Activated naive CD8-positive, alpha-beta T cell treated with anti-CD3 and anti-CD28 coated beads, Interleukin-2, amount 50 U/mL, for 24 hours (primary cell): ENCODE measurements at regions not wholly inside any gene's neighbourhood (a gene's known extent, or its start where the extent isn't known, plus 50 kb on each side); places are given as distances from the start of the nearest gene placed in this dataset.
"Not testable (repeated sequence)": the region's sequence is repeated elsewhere in the genome, so short reads cannot be mapped to it uniquely, and the experiment has no call there.

Experiments
- ATAC-seq: fragments of 150-1000 bp; cut with Tn5 transposase; one replicate; pipeline ENCODE4 v1.10.0; 2021
- DNase-seq: peaks from one replicate; pipeline ENCODE4 v3.0.0; 2021
- H3K27ac Mint-ChIP-seq: one replicate; pipeline ENCODE4 v1.8.0; 2021; ENCODE audit warnings: mild to moderate bottlenecking, mixed read lengths
- H3K27me3 Mint-ChIP-seq: one replicate; pipeline ENCODE4 v1.8.0; 2021; ENCODE audit warnings: mixed read lengths
- H3K36me3 Mint-ChIP-seq: one replicate; pipeline ENCODE4 v1.8.0; 2021; ENCODE audit warnings: low read depth, mixed read lengths
- H3K4me1 Mint-ChIP-seq: one replicate; pipeline ENCODE4 v1.8.0; 2021; ENCODE audit warnings: mixed read lengths
- H3K4me3 Mint-ChIP-seq: one replicate; pipeline ENCODE4 v1.8.0; 2021; ENCODE audit warnings: mild to moderate bottlenecking, moderate library complexity, mixed read lengths
- H3K9me3 Mint-ChIP-seq: one replicate; pipeline ENCODE4 v1.8.0; 2021; ENCODE audit warnings: mixed read lengths

GRCh38 chrX:131845771-131846170 is 177.3 kb upstream of the STK26 start:
- no peak for ATAC-seq
- Mint-ChIP-seq H3K9me3 (no peaks in the 10 kb centered on the region), H3K36me3 (no peaks in the 10 kb centered on the region), H3K27me3 (no peaks in the 10 kb centered on the region), H3K27ac (no peak overlapping the region), H3K4me3 (no peak overlapping the region), H3K4me1 (no peaks in the 10 kb centered on the region)
- DNase-seq = no peak

- not testable (repeated sequence) for H3K36me3 Mint-ChIP-seq, H3K4me1 Mint-ChIP-seq, H3K27me3 Mint-ChIP-seq, H3K4me3 Mint-ChIP-seq, ATAC-seq, H3K27ac Mint-ChIP-seq, DNase-seq, H3K9me3 Mint-ChIP-seq
Measured at GRCh38 chrX:131850964-131851363, 172.1 kb upstream of the STK26 start.

GRCh38 chrX:131853440-131853839 is 169.7 kb upstream of the STK26 start:
- no peak for ATAC-seq
- H3K4me3 Mint-ChIP-seq = no peak overlapping the region
- no peaks in the 10 kb centered on the region for H3K36me3 Mint-ChIP-seq
- H3K27me3 Mint-ChIP-seq = no peaks in the 10 kb centered on the region
- H3K9me3 Mint-ChIP-seq = no peaks in the 10 kb centered on the region
- no peak for DNase-seq
- no peak overlapping the region for H3K27ac Mint-ChIP-seq
- H3K4me1 Mint-ChIP-seq = no peaks in the 10 kb centered on the region

- no peak overlapping the region for H3K27ac Mint-ChIP-seq
- no peaks in the 10 kb centered on the region for H3K36me3 Mint-ChIP-seq
- no peak overlapping the region for H3K4me3 Mint-ChIP-seq
- no peaks in the 10 kb centered on the region for H3K4me1 Mint-ChIP-seq
- no peaks in the 10 kb centered on the region for H3K9me3 Mint-ChIP-seq
- ATAC-seq (no peak), DNase-seq (no peak)
- no peaks in the 10 kb centered on the region for H3K27me3 Mint-ChIP-seq
Measured at GRCh38 chrX:131854581-131854980, 168.5 kb upstream of the STK26 start.

GRCh38 chrX:131861088-131861787 is 161.9 kb upstream of the STK26 start:
- Mint-ChIP-seq H3K9me3 (no peaks in the 10 kb centered on the region), H3K4me3 (no peak overlapping the region), H3K27ac (no peak overlapping the region), H3K36me3 (no peaks in the 10 kb centered on the region), H3K4me1 (no peaks in the 10 kb centered on the region), H3K27me3 (no peaks in the 10 kb centered on the region)
- ATAC-seq (no peak), DNase-seq (no peak)

- no peak for ATAC-seq
- Mint-ChIP-seq H3K27me3 (no peaks in the 10 kb centered on the region), H3K4me1 (no peaks in the 10 kb centered on the region), H3K4me3 (no peak overlapping the region), H3K9me3 (no peaks in the 10 kb centered on the region), H3K27ac (no peak overlapping the region), H3K36me3 (no peaks in the 10 kb centered on the region)
- DNase-seq = no peak
Measured at GRCh38 chrX:131862321-131862720, 160.8 kb upstream of the STK26 start.

GRCh38 chrX:131869182-131869581 is 153.9 kb upstream of the STK26 start:
- Mint-ChIP-seq H3K27ac (no peak overlapping the region), H3K27me3 (no peaks in the 10 kb centered on the region), H3K4me1 (no peaks in the 10 kb centered on the region), H3K9me3 (no peaks in the 10 kb centered on the region), H3K4me3 (no peak overlapping the region), H3K36me3 (no peaks in the 10 kb centered on the region)
- DNase-seq = no peak
- ATAC-seq = no peak

GRCh38 chrX:131874300-131874699 is 148.8 kb upstream of the STK26 start:
- H3K27ac Mint-ChIP-seq = no peak overlapping the region
- H3K4me3 Mint-ChIP-seq = no peak overlapping the region
- no peak for DNase-seq
- H3K36me3 Mint-ChIP-seq = no peaks in the 10 kb centered on the region
- no peaks in the 10 kb centered on the region for H3K27me3 Mint-ChIP-seq
- no peak for ATAC-seq
- no peaks in the 10 kb centered on the region for H3K9me3 Mint-ChIP-seq
- H3K4me1 Mint-ChIP-seq = no peaks in the 10 kb centered on the region

- not testable (repeated sequence) for DNase-seq, H3K27me3 Mint-ChIP-seq, H3K9me3 Mint-ChIP-seq, ATAC-seq, H3K27ac Mint-ChIP-seq, H3K4me3 Mint-ChIP-seq, H3K36me3 Mint-ChIP-seq, H3K4me1 Mint-ChIP-seq
Measured at GRCh38 chrX:131875827-131876226, 147.3 kb upstream of the STK26 start.

- DNase-seq = no peak
- H3K36me3 Mint-ChIP-seq = no peaks in the 10 kb centered on the region
- H3K4me3 Mint-ChIP-seq = no peak overlapping the region
- ATAC-seq = no peak
- H3K9me3 Mint-ChIP-seq = no peaks in the 10 kb centered on the region
- no peak overlapping the region for H3K27ac Mint-ChIP-seq
- H3K4me1 Mint-ChIP-seq = no peaks in the 10 kb centered on the region
- no peaks in the 10 kb centered on the region for H3K27me3 Mint-ChIP-seq
Measured at GRCh38 chrX:131881194-131881593, 141.9 kb upstream of the STK26 start.

- H3K36me3 Mint-ChIP-seq, H3K27ac Mint-ChIP-seq, ATAC-seq, H3K4me1 Mint-ChIP-seq, H3K4me3 Mint-ChIP-seq, H3K9me3 Mint-ChIP-seq, H3K27me3 Mint-ChIP-seq, DNase-seq: not testable (repeated sequence)
Measured at GRCh38 chrX:131885042-131885441, 138.1 kb upstream of the STK26 start.

- H3K36me3 Mint-ChIP-seq, ATAC-seq, DNase-seq, H3K4me3 Mint-ChIP-seq, H3K4me1 Mint-ChIP-seq, H3K27ac Mint-ChIP-seq, H3K9me3 Mint-ChIP-seq, H3K27me3 Mint-ChIP-seq: not testable (repeated sequence)
Measured at GRCh38 chrX:131893857-131894256, 129.2 kb upstream of the STK26 start.

GRCh38 chrX:131894995-131895394 is 128.1 kb upstream of the STK26 start:
- peak; percentile 24 for ATAC-seq
- Mint-ChIP-seq H3K9me3 (no peaks in the 10 kb centered on the region), H3K36me3 (no peaks in the 10 kb centered on the region), H3K27ac (no peak overlapping the region), H3K27me3 (no peaks in the 10 kb centered on the region), H3K4me1 (peaks cover 6% of the 10 kb centered on the region), H3K4me3 (no peak overlapping the region)
- no peak for DNase-seq

GRCh38 chrX:131895807-131896206 is 127.3 kb upstream of the STK26 start:
- Mint-ChIP-seq H3K9me3 (no peaks in the 10 kb centered on the region), H3K4me3 (no peak overlapping the region), H3K27me3 (no peaks in the 10 kb centered on the region), H3K36me3 (no peaks in the 10 kb centered on the region), H3K4me1 (peaks cover 6% of the 10 kb centered on the region), H3K27ac (no peak overlapping the region)
- no peak for DNase-seq
- ATAC-seq = no peak

- no peaks in the 10 kb centered on the region for H3K36me3 Mint-ChIP-seq
- DNase-seq (no peak), ATAC-seq (no peak)
- H3K27me3 Mint-ChIP-seq = no peaks in the 10 kb centered on the region
- H3K27ac Mint-ChIP-seq = no peak overlapping the region
- H3K4me3 Mint-ChIP-seq = no peak overlapping the region
- no peaks in the 10 kb centered on the region for H3K4me1 Mint-ChIP-seq
- H3K9me3 Mint-ChIP-seq = no peaks in the 10 kb centered on the region
Measured at GRCh38 chrX:131901546-131901945, 121.6 kb upstream of the STK26 start.
